Transverse colon (tissue), 4 donors: ENCODE measurements at regions not wholly inside any gene's neighbourhood (a gene's known extent, or its start where the extent isn't known, plus 50 kb on each side); places are given as distances from the start of the nearest gene placed in this dataset.

Experiments used
- DNase-seq: peaks from one replicate; pipeline ENCODE4 v3.0.0-alpha.2; 2019
- H3K27ac ChIP-seq, 4 donors: fragments of 200-600 bp; sonication (generic); 2 replicates each; pipeline ENCODE4 v1.5.1; 2016 to 2018; ENCODE audit warnings: inconsistent platforms in 4 of 4
- H3K27me3 ChIP-seq: fragments of 200-600 bp; sonication (generic); 2 replicates; pipeline ENCODE4 v1.5.1; 2017; ENCODE audit warnings: inconsistent platforms
- H3K36me3 ChIP-seq, 4 donors: fragments of 200-600 bp; sonication (generic); 2 replicates each; pipeline ENCODE4 v1.5.1; 2017 to 2019; ENCODE audit warnings: inconsistent platforms in 4 of 4
- H3K4me1 ChIP-seq, 4 donors: fragments of 200-600 bp; sonication (generic); 2 replicates each; pipeline ENCODE4 v1.5.1; 2017 to 2020; ENCODE audit warnings: inconsistent platforms in 4 of 4
- H3K4me3 ChIP-seq, 4 donors: fragments of 200-600 bp; sonication (generic); 1 replicate in 1 of 4; 2 replicates in 3 of 4; pipeline versions ENCODE4 v1.5.1 to v1.6.1; 2017 to 2019; ENCODE audit warnings: inconsistent platforms in 4 of 4
- H3K9me3 ChIP-seq, 2 donors: fragments of 200-600 bp; sonication (generic); 2 replicates each; pipeline ENCODE4 v1.5.1; 2017 to 2019; ENCODE audit warnings: inconsistent platforms in 2 of 2
- EP300 ChIP-seq: sonication (generic); formaldehyde crosslinking; IDR thresholded peaks from one replicate; pipeline ENCODE4 v1.6.1; 2017; ENCODE audit warnings: antibody characterized with exemption, low read depth
- POLR2A ChIP-seq: fragments of 450-650 bp; IDR thresholded peaks from one replicate; pipeline ENCODE4 v1.6.1; 2016; ENCODE audit warnings: antibody characterized with exemption, mild to moderate bottlenecking, moderate library complexity
- POLR2AphosphoS5 ChIP-seq, 3 donors: sonication (generic); formaldehyde crosslinking; IDR thresholded peaks; one replicate each; pipeline ENCODE4 v1.6.1; 2016; ENCODE audit warnings: antibody characterized with exemption in 3 of 3
- in situ Hi-C, 4 donors: fragments of 200-750 bp; cut with MboI; loops; one replicate each; pipeline versions ENCODE4 v1.15.0 to v1.15.1; 2017; ENCODE audit warnings: low sequenced_read_pairs in 3 of 4, low pct_ligation_motif_present in 1 of 4, low pct_unique_long_range_greater_than_20kb in 1 of 4
- intact Hi-C: fragments of 100-400 bp; cut with DNase I; formaldehyde crosslinking; loops from one replicate; pipeline ENCODE4 v1.15.1; 2023; ENCODE audit warnings: low total_unique reads
- small RNA-seq, 4 donors: library from RNA; depleted of rRNA; stranded (forward); fragments of <200 nt; gene quantifications; one replicate each; pipeline ENCODE3, GENCODE V24; 2016
- TF ChIP-seq, protein P1 (sequence below), 5 experiments: fragments of 200-600 bp in 3 of 5; fragments of 450-650 bp in 2 of 5; sonication (generic) in 3 of 5; IDR thresholded peaks; 1 replicate in 2 of 5; 2 replicates in 3 of 5; pipeline ENCODE4 v1.5.1; 2016 to 2017; ENCODE audit warnings: antibody characterized with exemption in 5 of 5, inconsistent platforms in 3 of 5, mild to moderate bottlenecking in 2 of 5, moderate library complexity in 1 of 5

DNA sequence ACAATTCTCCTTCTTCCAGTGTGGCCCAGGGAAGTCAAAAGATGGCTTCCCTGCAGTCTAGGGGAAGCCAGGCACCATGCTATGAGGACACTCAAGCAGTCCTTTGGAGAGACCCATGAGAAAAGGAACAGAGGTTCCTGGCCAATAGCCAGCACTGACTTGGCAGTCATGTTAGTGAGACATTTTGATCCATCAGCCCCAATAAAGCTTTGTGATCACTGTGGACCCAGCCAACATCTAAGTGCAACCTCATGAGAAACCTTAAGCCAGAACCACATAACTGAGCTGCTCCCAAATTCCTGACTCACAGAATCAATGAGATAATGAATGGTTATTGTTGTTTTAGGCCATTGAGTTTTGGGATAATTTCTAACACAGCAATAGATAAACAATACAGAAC, 51.0 kb upstream of the NAP1L1 start:
- in situ Hi-C loops = no loop called here
- TF ChIP-seq POLR2AphosphoS5 (IDR thresholded peaks at IDR 0.05) = no peak
- TF ChIP-seq EP300 = no peak
- TF ChIP-seq, protein P1, sequence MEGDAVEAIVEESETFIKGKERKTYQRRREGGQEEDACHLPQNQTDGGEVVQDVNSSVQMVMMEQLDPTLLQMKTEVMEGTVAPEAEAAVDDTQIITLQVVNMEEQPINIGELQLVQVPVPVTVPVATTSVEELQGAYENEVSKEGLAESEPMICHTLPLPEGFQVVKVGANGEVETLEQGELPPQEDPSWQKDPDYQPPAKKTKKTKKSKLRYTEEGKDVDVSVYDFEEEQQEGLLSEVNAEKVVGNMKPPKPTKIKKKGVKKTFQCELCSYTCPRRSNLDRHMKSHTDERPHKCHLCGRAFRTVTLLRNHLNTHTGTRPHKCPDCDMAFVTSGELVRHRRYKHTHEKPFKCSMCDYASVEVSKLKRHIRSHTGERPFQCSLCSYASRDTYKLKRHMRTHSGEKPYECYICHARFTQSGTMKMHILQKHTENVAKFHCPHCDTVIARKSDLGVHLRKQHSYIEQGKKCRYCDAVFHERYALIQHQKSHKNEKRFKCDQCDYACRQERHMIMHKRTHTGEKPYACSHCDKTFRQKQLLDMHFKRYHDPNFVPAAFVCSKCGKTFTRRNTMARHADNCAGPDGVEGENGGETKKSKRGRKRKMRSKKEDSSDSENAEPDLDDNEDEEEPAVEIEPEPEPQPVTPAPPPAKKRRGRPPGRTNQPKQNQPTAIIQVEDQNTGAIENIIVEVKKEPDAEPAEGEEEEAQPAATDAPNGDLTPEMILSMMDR (IDR thresholded peaks at IDR 0.05) = no peak
- TF ChIP-seq POLR2A = no peak
- H3K4me1 ChIP-seq = no peaks in the 10 kb centered on the region

More for the DNA sequence above, 51.0 kb upstream of the NAP1L1 start:
- DNase-seq = no peak
- intact Hi-C loops = no loop called here
- Histone ChIP-seq H3K27ac (no peak overlapping the region), H3K27me3 (no peaks in the 10 kb centered on the region), H3K9me3 (no peaks in the 10 kb centered on the region), H3K36me3 (no peaks in the 10 kb centered on the region), H3K4me3 (no peak overlapping the region)

Small RNA genes lying in the stretch of these regions (small RNA-seq; reads per million reads assigned to genes)
- gene RNU6-1271P = 0 reads per million in 4 donors
